Fibroblast of lung (primary cell): ENCODE measurements at regions not wholly inside any gene's neighbourhood (a gene's known extent, or its start where the extent isn't known, plus 50 kb on each side); places are given as distances from the start of the nearest gene placed in this dataset.

Source experiments
- DNase-seq, 2 donors: peaks; one replicate each; pipeline versions ENCODE4 v3.0.0 to v3.0.0-alpha.2; 2010; ENCODE audit warnings: low read depth in 2 of 2
- H2AFZ ChIP-seq: 2 replicates; pipeline ENCODE4 v1.5.1; 2012; ENCODE audit warnings: low read length, control low read depth, inconsistent platforms
- H3K27ac ChIP-seq: 2 replicates; pipeline ENCODE4 v1.5.1; 2011; ENCODE audit warnings: low read length, control low read depth; ENCODE audit not compliant: insufficient read depth
- H3K27me3 ChIP-seq: 2 replicates; pipeline ENCODE4 v1.5.1; 2011; ENCODE audit warnings: mild to moderate bottlenecking, low read length; ENCODE audit not compliant: control insufficient read depth, insufficient read depth
- H3K36me3 ChIP-seq: 2 replicates; pipeline ENCODE4 v1.5.1; 2011; ENCODE audit warnings: low read length; ENCODE audit not compliant: control insufficient read depth, insufficient read depth
- H3K4me1 ChIP-seq: 2 replicates; pipeline ENCODE4 v1.5.1; 2011; ENCODE audit warnings: low read length; ENCODE audit not compliant: control insufficient read depth, insufficient read depth; ENCODE audit errors: extremely low read depth
- H3K4me2 ChIP-seq: 2 replicates; pipeline ENCODE4 v1.5.1; 2011; ENCODE audit warnings: low read length, control low read depth; ENCODE audit not compliant: insufficient read depth; ENCODE audit errors: extremely low read depth
- H3K4me3 ChIP-seq, 4 experiments: fragments of 200-600 bp in 1 of 4; sonication (generic) in 1 of 4; replicated peaks in 1 of 4; 2 replicates each; pipeline ENCODE4 v1.5.1; 2011 to 2016; ENCODE audit warnings: low read length in 4 of 4, low read depth in 3 of 4, mild to moderate bottlenecking in 3 of 4, control low read depth in 2 of 4, inconsistent platforms in 1 of 4, mixed read lengths in 1 of 4; ENCODE audit not compliant: insufficient read depth in 1 of 4; ENCODE audit errors: control extremely low read depth in 1 of 4
- H3K79me2 ChIP-seq: 2 replicates; pipeline ENCODE4 v1.5.1; 2012; ENCODE audit warnings: mild to moderate bottlenecking, low read length, inconsistent platforms; ENCODE audit not compliant: control insufficient read depth, insufficient read depth
- H3K9ac ChIP-seq: 2 replicates; pipeline ENCODE4 v1.5.1; 2011; ENCODE audit warnings: mild to moderate bottlenecking, low read length, control low read depth; ENCODE audit not compliant: insufficient read depth
- H3K9me3 ChIP-seq: 2 replicates; pipeline ENCODE4 v1.5.1; 2012; ENCODE audit warnings: low read depth, low read length; ENCODE audit not compliant: control insufficient read depth, insufficient read depth
- H4K20me1 ChIP-seq: 2 replicates; pipeline ENCODE4 v1.5.1; 2011; ENCODE audit warnings: low read length; ENCODE audit not compliant: control insufficient read depth, insufficient read depth; ENCODE audit errors: extremely low read depth
- CTCF ChIP-seq, 2 donors: IDR thresholded peaks in 1 of 2; conservative IDR thresholded peaks in 1 of 2; 1 replicate in 1 of 2; 2 replicates in 1 of 2; pipeline ENCODE4 v1.5.1; 2011 to 2012; ENCODE audit warnings: low read length in 2 of 2, control low read depth in 1 of 2, inconsistent platforms in 1 of 2, low read depth in 1 of 2, mild to moderate bottlenecking in 1 of 2
- EZH2 ChIP-seq: IDR thresholded peaks from 2 replicates; pipeline ENCODE4 v1.5.1; 2012; ENCODE audit warnings: low read length, control low read depth, mild to moderate bottlenecking; ENCODE audit errors: missing control alignments

- no peaks in the 10 kb centered on the region for H4K20me1 ChIP-seq
- no peak for TF ChIP-seq CTCF (conservative IDR thresholded peaks at IDR 0.05 in 1 of 2, IDR thresholded peaks at IDR 0.05 in 1 of 2; ENCODE audit: low read depth in 1 of 2, low read length in 2 of 2)
- no peak for TF ChIP-seq EZH2
These were observed 628.4 kb upstream of the TMPRSS15 start for GRCh38 chr21:19031953-19032352.

GRCh38 chr21:19034041-19034440 is 630.5 kb upstream of the TMPRSS15 start:
- Histone ChIP-seq H3K4me2 (no peak overlapping the region), H3K27me3 (no peaks in the 10 kb centered on the region)

More at GRCh38 chr21:19031953-19032352, 628.4 kb upstream of the TMPRSS15 start:
- Histone ChIP-seq H3K79me2 (no peaks in the 10 kb centered on the region), H3K27ac (no peak overlapping the region), H3K4me2 (no peak overlapping the region), H3K36me3 (no peaks in the 10 kb centered on the region), H2AFZ (no peak overlapping the region), H3K4me1 (no peaks in the 10 kb centered on the region), H3K4me3 (no peak overlapping the region), H3K9me3 (no peaks in the 10 kb centered on the region), H3K9ac (no peak overlapping the region), H3K27me3 (no peaks in the 10 kb centered on the region)
- DNase-seq: no peak

GRCh38 chr21:19034560-19034959 is 631.0 kb upstream of the TMPRSS15 start:
- Histone ChIP-seq H3K27me3 (no peaks in the 10 kb centered on the region), H4K20me1 (no peaks in the 10 kb centered on the region), H2AFZ (no peak overlapping the region), H3K4me2 (no peak overlapping the region), H3K4me3 (no peak overlapping the region), H3K36me3 (no peaks in the 10 kb centered on the region), H3K4me1 (no peaks in the 10 kb centered on the region), H3K27ac (no peak overlapping the region), H3K9me3 (no peaks in the 10 kb centered on the region), H3K79me2 (no peaks in the 10 kb centered on the region), H3K9ac (no peak overlapping the region)
- TF ChIP-seq CTCF (conservative IDR thresholded peaks at IDR 0.05 in 1 of 2, IDR thresholded peaks at IDR 0.05 in 1 of 2; ENCODE audit: low read depth in 1 of 2, low read length in 2 of 2): no peak
- no peak for TF ChIP-seq EZH2
- DNase-seq: no peak

More at GRCh38 chr21:19034041-19034440, 630.5 kb upstream of the TMPRSS15 start:
- Histone ChIP-seq H3K4me1 (no peaks in the 10 kb centered on the region), H4K20me1 (no peaks in the 10 kb centered on the region), H3K36me3 (no peaks in the 10 kb centered on the region), H3K9me3 (no peaks in the 10 kb centered on the region), H3K27ac (no peak overlapping the region), H2AFZ (no peak overlapping the region), H3K79me2 (no peaks in the 10 kb centered on the region), H3K9ac (no peak overlapping the region), H3K4me3 (no peak overlapping the region)
- DNase-seq: no peak
- TF ChIP-seq CTCF (conservative IDR thresholded peaks at IDR 0.05 in 1 of 2, IDR thresholded peaks at IDR 0.05 in 1 of 2; ENCODE audit: low read depth in 1 of 2, low read length in 2 of 2) (no peak), EZH2 (no peak)
